GM18498 (cell line): ENCODE measurements at regions not wholly inside any gene's neighbourhood (a gene's known extent, or its start where the extent isn't known, plus 50 kb on each side); places are given as distances from the start of the nearest gene placed in this dataset.

Experiments
- ATAC-seq: cut with Tn5 transposase; IDR thresholded peaks from one replicate; pipeline ENCODE4 v1.9.1; 2021; ENCODE audit warnings: mild to moderate bottlenecking, moderate library complexity; ENCODE audit not compliant: unreplicated experiment

GRCh38 chr7:138405496-138405895 lies 54.6 kb upstream of the TRIM24 start:
- no peak for ATAC-seq

- ATAC-seq, result no peak
Measured at GRCh38 chr7:138407792-138408191, 52.3 kb upstream of the TRIM24 start.
